NCI-H345 treated with DMSO at 0.1 percent for 48 hours (cell line): ENCODE measurements at regions not wholly inside any gene's neighbourhood (a gene's known extent, or its start where the extent isn't known, plus 50 kb on each side); places are given as distances from the start of the nearest gene placed in this dataset.

Experiments used
- DNase-seq: peaks from one replicate; lab custom pipeline; 2025; ENCODE audit not compliant: unreplicated experiment; lab: John Stamatoyannopoulos, UW

DNA sequence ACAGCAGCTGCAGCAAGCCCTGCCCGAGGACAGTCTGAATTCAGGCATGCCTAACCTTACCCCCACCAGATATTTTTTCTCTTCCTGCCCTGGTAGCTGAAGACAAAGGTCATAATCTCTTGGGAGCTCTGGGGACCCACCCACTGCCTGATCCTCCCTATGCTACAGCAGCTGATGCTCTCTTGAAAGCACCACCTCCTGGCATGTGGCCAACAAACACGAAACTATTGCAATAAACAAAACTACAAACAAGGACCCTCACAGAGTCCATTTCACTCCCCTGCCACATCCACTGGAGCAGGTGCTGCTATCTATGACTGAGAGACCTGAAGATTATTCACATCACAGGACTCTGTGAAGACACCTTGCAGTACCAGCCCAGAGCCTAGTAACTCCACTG is 238.5 kb upstream of the HS3ST5 start:
- no peak for DNase-seq

DNA sequence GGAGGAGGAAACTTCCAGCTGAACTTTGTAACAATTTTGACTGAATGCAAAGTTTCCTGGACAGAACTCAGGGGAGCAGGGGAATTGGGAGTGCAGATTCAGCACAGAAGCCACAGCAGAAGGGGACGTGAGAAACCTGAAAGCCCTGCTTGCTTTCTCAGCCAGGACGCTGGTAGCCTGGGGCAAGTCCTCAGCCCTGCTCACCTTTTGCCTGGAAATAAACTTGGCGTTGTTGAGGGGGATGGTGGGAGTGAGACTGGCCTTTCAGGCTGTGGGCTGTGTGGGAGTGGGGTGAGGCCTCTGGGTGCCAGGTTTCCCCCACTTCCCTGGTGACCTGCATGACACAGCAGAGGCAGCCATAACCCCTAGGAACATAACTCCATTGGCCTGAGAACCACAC is 238.1 kb upstream of the HS3ST5 start:
- DNase-seq = no peak

DNA sequence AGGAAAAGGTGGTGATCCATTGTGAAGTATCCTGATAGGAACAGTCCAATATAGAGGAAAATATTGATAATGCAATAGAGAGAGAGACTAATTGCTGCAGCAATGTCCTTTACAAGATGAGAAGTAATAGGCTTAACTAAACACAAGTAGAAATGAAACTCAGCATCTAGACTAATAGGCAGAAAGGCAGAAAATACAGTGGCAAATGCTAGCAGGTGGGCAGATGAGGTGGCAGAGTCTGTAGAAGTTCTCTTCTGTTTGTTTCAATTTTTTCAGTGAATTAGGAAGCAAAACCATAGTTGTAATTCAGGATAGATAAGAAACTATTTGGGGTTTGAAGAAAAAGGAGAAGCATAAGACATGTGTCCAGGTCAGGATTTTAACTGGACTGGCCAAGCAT is 236.7 kb upstream of the HS3ST5 start:
- DNase-seq = no peak

DNA sequence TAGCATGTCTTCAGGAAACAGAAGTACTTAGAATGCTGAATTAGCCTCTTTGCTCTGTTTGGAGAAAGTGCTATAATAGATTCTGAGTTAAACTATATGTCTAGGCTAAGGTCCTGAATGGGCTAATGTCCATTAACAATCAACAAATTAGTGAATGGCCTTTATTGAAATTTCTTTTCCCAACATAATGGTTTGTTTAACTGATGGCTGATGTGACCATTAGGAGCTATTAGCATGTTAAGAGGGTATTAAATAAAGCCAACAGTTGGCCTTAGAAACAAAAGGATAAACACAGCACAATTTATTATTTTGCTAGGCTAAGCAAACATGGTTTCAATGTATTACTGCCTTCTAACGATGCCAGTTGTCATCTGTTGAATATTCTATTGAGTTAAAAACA is 234.3 kb upstream of the HS3ST5 start:
- no peak for DNase-seq

GRCh38 chr6:114576330-114576729 is 233.5 kb upstream of the HS3ST5 start:
- no peak for DNase-seq

GRCh38 chr6:114569669-114570068 is 226.8 kb upstream of the HS3ST5 start:
- no peak for DNase-seq

- DNase-seq = no peak
These were observed 221.6 kb upstream of the HS3ST5 start for GRCh38 chr6:114564302-114564933.

DNA sequence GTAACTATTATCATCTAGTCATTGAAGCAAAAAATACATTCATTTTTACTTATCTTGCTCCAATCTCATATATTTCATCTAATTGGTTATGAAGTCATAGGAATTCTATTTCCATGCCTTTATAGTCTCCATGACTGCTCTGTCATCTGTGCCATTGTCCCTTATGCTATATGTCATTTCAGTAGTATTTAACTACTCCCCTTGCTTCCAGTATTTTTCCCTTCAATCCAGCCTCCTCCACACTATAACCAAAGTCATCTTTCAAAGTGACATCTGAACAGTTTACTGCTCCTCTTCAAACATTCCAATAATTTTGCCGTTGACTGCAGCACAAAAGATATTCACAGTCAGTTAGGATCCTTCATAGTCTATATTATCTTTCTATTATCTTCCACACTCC is 216.6 kb upstream of the HS3ST5 start:
- DNase-seq = no peak

GRCh38 chr6:114558153-114558552 is 215.3 kb upstream of the HS3ST5 start:
- DNase-seq = no peak

DNA sequence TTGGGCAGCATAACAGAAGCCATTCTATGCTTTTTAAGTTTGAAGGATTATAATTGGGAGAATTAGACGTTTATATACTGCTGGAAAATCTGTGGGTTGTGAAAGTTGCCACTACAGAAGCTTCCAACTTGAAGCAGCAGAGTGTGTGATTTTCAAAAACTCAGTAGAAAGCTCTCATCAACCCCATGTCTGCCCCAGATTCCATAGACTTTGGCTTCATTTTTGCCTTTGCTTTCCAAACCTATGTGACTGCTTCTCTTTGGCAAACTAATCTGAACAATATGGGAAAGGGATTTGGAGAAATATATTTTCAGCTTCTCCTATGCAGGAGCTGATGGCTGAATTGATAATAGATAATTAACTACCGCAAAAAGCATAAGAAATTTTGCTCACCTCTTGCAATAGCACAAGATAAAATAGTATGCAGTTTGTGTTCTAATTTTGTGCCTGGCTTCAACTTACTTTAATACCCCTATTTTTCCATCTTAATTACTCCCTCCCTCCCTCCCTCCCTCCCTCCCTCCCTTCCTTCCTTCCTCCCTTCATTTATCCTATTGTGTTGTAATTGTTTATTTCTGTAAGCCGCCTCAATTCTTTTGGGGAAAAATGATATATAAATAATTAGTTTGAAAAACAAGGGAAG is 214.1 kb upstream of the HS3ST5 start:
- DNase-seq = no peak

GRCh38 chr6:114550316-114550715 is 207.5 kb upstream of the HS3ST5 start:
- DNase-seq = no peak

DNA sequence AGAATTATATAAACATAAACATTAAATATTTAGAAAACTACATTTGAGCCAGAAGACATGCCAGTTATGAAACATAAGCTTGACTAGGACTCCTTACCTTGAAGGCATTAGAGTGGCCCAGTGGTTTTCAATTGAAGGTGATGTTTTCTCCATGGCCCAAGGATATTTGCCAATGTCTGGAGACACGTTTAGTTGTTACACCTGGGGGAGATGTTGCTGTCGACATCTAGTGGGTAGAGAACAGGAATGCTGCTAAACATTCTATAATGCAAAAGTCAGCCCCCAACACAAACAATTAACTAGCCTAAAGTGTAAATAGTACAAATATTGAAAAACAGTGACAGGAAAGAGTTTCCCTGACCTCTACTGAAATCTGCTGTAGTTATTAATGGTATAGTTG is 200.9 kb upstream of the HS3ST5 start:
- no peak for DNase-seq

GRCh38 chr6:114541794-114542193 is 199.0 kb upstream of the HS3ST5 start:
- DNase-seq = no peak

- no peak for DNase-seq
These were observed 195.2 kb upstream of the HS3ST5 start for GRCh38 chr6:114537977-114538376.

GRCh38 chr6:114534813-114535212 is 192.0 kb upstream of the HS3ST5 start:
- DNase-seq = no peak

DNA sequence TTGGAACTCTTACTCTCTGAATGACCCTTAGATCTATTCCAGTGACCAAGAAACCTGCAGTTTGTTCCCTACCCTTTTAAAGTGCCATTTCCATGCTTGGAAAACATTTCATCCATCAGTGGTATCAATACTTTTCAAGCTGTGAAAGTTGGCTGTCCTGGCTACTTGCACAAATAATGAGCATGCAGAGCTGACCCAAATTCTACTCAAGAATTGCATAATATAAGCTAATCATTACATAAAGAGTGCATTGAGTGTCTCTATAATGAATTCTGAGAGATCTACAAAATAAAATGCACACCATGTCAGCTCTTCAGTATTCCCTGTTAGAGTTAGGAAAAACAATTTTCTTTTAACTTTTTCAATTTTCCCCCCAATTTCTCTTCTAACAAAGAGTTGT is 181.3 kb upstream of the HS3ST5 start:
- DNase-seq = no peak

DNA sequence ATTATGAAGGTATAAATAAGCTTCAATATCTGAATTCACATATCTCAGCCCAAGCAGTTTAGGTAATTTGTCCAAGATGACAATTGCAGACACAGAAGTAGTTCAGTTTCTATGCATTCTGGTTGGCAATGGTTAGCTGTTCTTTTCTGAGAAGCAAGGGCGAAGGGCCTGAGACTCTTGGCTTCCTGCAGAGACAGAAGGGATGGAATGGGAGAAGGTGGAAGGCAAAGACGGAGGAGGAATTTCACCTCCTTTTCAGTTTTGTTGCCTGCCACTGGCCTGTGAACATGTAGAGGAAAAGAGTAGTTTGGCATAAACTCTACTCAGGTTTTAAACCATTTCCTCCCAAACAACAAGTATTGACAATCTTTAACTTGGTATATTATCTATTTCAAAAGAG is 180.7 kb upstream of the HS3ST5 start:
- no peak for DNase-seq

- no peak for DNase-seq
These were observed 179.1 kb upstream of the HS3ST5 start for GRCh38 chr6:114521926-114522325.

DNA sequence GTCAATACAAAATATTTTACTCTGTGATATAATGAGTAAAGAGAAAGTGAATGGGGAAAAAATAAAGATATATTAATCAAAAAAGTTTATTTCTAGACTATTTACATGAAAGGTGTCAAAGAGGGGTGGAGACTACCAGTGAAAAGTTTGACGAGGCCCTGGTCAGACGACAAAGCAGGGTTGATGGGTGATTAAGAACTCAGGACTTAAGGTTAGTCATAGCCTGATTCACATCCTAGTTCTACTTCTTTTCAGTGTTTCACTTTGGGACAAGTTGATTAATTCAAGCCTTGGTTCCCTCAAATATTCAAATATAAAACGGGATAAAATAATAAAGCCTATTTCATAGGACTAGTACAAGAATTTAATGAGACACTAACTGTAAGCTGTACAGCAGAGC is 178.2 kb upstream of the HS3ST5 start:
- DNase-seq = no peak

- no peak for DNase-seq
These were observed 171.3 kb upstream of the HS3ST5 start for GRCh38 chr6:114514170-114514569.

DNA sequence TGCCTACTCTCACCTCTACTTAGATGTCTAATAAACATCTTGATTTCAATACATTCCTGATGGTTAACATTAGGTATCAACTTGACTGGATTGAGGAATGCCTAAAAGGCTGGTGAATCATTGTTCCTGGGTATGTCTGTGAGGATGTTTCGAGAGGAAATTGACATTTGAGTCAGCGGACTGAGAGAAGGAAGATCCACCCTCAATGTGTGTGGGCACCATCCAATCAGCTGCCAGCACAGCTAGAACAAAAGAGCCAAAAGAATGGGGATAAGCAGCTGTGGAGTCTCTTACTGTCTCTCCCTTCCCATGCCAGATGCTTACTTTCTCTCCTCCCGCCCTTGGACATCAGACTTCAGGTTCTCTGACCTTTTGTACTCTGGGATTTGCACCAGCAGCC is 128.6 kb upstream of the HS3ST5 start:
- no peak for DNase-seq

- DNase-seq = no peak
These were observed 125.1 kb upstream of the HS3ST5 start for GRCh38 chr6:114467931-114468330.

DNA sequence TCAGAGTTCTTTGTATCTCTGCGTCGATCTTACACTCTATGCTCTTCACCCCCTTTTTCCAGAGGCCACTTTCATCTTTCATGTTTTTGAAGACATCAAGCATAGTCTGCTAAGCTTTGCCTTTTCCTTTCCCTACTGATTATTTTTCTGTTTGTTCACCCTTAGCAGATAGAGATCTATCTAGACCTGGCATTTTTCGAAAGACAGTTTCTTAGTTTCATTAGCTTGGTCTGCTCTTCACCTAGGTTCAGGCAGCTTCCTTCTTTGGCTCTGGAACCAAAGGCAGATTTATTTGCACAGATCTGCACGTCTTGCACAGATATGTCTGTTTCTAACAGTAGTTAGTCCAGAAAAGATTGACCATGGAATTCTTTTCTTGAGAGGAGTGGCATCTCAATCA is 122.7 kb upstream of the HS3ST5 start:
- no peak for DNase-seq
